GM21360 (cell line): ENCODE measurements at regions not wholly inside any gene's neighbourhood (a gene's known extent, or its start where the extent isn't known, plus 50 kb on each side); places are given as distances from the start of the nearest gene placed in this dataset.

Source experiments
- ATAC-seq: cut with Tn5 transposase; IDR thresholded peaks from one replicate; pipeline ENCODE4 v1.9.1; 2021; ENCODE audit warnings: mild to moderate bottlenecking, moderate library complexity; ENCODE audit not compliant: unreplicated experiment

DNA sequence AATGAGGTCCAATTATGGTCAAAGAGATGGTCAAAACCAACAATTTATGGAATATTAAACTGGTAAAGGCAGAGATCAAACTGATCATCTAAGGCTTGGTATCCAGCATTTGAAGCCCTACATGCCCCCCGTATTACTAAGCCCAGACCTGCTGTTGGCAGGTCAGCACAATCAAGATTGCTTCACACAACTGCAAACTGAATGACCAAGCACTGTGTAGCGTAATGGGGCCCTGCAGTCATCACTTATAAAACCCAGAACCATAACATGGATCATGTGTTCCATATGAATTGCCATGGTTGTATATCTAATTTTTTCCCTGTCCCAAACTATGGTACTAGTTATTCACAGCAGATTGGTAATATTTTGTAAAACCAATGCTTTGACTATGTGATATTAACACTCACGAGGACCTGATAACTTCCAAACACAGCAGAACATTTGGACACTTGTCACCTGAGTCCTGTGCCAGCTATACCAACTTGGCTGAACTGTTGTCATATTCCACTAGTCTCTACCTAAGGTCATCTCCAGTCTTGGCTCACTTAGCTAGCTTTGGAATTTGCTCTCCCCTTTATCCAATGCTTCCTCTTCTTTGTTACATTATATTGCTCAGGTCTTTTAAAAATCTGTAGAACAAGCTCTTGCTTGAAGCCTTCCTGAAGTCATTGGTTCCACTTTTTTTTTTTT, 81.7 kb upstream of the HMHB1 start:
- no peak for ATAC-seq

DNA sequence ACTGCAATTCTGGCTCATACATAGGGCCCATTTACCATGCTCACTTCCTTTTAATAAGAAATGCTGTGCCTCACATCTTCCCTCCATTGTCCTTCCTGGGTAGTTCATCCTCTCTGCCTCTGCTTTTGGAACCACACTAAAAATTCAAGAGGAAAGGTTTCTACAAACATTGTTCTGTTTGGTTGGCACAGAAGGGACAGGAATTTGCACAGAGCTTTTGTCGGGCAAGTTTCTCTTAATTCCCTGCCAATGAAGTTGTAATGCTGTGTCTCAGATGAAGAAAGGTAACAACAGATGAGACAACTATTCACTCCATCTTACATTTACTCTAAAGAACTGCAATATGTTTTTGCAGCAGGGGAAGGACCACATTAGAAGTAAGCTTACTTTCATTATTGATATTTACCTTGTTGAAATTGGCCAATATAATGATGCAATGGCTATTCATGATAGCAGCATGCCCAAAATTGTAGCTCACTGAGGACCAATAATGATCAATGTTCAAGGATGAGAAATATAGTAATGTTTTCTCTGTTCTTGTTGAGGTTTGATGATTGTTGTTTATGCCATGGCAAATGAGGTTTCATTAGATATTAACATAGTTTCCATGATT, 82.5 kb upstream of the HMHB1 start:
- ATAC-seq, result no peak

DNA sequence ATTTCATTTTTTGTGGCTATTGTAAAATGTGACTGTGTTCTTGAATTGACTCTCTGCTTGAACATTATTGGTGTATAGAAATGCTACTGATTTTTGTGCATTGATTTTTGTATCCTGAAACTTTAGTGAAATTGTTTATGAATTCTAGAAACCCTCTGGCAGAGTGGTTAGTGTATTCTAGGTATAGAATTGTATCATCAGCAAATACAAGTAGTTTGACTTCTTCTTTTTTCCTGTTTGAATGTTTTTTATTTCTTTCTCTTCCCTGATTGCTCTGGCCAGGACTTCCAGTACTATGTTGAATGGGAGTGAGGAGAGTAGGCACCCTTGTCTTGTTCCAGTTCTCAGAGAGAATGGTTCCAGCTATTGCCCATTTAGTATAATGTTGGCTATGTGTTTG, 88.8 kb upstream of the HMHB1 start:
- no peak for ATAC-seq

DNA sequence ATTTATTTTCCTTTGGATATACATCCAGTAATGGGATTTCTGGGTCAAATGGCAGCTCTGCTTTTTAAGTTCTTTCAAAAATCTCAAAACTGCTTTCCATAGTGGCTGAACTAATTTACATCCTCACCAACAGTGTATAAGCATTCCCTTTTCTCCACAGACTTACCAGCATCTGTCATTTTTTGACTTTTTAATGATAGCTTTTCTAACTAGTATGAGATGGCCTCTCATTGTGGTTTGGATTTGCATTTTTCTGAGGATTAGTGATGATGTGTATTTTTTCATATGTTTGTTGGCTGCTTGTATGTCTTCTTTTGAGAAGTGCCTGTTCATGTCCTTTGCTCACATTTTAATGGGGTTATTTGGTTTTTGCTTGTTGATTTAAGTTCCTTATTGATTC, 90.0 kb upstream of the HMHB1 start:
- no peak for ATAC-seq

DNA sequence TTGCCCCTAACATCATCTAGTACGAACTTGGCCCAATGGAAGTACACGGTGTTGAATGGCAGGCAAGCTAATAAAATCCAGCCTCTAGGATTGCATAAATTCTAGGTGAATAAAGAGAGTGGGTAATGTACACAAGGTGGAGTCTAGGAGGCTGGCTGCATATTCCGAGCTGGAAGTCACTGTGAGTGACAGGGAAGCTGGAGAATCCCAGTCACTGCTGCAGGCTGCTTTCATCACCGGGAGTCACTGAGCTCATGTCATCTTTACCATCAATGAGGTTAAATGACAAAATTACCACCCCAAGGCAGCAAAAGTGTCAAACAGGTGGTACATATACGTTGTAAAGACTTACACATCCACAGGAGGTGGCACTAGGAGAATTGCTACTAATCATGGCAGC, 91.3 kb upstream of the HMHB1 start:
- ATAC-seq, result no peak

DNA sequence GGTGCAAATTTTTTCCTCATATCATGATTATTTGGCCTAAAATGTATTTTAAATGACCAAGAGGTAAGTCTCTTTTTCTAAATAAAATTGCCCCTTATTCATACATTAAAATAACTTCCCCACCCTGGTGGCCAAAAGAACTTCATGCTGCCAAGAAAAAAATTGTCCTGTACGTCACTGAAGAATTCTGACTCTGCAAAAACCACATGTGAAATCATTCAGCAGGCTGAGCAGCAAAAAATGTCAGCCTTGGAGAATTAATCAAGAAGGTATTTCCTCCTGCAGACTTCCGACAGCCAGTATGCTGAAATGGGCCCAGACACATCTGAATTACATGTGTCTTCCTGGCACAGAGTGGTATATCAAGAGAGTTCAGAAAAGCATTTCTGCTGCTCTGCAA, 94.6 kb upstream of the HMHB1 start:
- no peak for ATAC-seq

DNA sequence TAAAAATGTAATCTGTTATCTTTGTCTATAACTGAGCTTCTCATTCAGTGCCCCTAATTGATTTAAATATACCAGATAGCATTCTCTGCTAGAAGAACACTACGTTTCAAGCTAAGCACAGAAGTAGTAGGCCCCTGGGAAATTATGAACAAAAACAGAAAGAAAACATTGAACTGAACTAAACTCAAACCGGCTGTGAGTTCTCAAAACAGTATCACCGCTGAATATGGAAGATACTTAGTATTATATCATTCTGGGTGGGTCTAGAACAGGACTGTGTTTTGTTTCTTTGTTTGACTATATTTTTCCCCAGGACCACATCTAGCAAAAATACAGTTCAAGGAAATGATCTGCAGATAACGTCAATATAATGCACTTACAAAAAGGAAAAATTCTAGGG, 95.1 kb upstream of the HMHB1 start:
- no peak for ATAC-seq

DNA sequence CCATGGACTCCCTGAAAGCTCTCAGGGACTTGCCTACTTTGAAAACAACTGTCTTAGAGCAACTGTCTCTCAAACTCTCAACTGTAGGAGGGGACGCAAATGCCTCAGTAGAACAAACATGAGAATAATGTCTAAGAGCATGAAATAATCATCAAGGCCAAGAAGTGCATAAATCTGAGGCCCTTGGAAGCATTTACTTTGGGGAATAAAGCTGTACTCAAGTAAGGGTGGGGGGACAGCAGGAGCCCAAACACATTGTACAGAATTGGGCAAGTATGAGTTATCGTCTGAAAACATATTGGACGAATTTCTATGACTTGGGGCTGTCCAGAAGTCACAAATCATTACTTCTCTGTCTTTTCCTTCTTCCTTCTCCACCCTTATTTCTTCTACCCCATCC, 96.3 kb upstream of the HMHB1 start:
- ATAC-seq, result no peak

DNA sequence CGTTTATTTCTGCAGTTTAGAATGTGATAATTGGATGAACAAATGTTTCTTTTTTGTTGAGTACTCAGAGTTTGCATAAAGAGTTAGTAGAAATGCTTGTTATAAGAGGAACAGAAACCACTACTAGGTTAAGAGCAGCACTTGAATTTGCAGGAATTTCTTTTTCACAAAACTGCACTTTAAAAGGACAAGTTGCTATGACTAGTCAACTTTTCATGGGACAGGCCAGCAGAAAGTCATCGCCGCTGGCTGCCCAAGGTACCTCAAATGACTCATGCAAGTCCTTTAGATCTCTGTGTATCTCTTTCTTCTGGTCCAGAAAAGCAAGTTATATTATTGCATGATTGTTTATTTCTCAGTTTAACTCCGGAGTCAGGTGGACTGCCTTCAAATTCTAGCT, 97.3 kb upstream of the HMHB1 start:
- ATAC-seq, result peak; percentile 66

DNA sequence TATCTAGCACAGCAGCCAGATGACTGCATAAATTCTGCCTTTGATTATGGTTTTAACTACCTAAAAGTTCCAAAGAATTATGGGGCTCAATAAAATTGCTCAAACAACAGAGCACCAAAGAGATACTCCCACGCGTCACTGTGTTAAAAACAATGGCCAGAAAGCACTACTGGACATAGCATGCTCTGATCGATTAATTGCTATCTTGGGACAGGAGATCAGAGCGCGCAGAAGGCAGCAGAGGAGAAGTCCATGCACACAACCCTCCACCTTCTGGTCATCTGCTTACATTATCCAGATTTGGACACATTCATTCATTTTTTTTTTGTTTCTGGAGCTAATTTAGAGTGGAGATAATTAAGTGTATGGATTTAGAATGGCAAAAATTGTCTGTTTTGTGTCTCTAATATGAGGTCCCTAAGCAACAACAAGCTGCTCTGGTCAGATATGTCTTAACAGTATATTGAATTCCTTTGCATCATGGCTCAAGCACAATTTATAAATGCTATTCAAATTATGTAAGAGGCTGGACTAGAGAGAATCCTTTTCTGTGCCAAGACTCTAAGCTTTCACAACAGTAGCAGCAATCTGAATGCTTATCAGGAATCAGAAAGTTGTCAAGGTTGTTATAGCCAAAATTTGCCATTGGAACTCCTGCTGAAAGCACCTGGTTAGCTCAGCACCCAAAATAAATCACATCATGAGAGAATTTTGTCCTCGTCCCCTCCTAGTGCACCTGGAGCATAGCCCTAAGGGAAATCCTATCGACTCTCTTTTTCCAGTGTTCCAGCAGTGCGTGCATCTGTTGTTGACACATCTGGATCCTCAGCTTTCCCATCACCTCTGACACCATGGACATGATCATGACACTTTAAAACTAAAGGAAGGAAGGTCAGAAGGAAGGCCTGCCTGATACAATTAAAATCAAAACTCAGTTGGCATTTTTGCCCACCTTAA, 98.6 kb upstream of the HMHB1 start:
- no peak for ATAC-seq

DNA sequence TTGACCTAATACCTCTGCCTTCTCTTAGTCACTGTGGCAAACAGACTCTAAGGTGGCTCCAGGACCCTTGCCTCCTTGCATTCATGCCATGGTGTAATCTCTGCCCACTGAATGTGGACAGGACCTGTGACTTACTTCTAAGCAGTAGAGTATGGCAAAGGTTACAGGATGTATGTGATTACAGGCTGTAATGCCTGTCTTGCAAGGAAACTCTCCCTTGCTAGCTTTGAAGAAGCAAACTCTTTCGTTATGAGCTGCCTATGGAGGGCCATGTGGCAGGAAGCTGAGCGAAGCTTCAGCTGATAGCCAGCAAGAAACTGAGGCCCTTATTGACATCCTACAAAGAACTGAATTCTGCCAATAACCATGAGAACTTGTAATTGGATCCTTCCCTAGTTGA, 103.3 kb upstream of the HMHB1 start:
- no peak for ATAC-seq

DNA sequence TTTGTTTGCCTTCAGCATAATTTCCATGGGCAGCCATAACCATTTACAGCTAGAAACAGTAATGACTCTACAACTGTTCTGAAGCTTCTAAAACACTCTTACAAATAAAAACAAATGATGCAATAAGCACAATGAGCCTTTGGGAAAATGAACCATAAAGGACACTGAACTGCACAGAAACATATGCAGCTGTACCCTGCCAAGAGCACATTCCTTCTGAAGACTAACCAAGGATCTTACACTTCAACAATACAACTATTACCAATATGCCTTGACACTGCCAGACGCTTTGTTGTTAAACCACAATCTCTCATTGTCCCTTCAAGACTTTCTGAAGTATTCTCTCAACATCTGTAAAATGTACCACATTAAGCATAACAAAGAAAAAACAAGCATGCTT, 104.2 kb upstream of the HMHB1 start:
- ATAC-seq, result no peak

DNA sequence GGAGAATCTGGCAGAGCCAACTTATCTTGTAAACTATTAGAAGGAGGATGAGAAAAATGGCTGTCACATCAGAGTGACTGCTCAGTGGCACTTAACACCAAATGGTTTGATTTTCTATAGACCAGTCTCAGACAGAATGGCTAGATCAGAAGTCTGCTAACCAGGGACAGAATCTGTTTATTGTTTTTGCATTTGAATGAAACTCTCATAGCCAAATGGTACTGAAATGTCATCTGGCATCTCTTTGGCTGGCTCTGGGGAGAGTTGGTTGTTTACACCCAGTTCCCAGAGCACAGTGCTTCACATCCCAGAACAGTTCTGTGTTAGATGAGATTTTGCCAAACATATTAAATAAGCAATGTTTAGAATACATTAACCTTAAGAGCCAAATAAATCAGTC, 106.6 kb upstream of the HMHB1 start:
- ATAC-seq, result no peak

DNA sequence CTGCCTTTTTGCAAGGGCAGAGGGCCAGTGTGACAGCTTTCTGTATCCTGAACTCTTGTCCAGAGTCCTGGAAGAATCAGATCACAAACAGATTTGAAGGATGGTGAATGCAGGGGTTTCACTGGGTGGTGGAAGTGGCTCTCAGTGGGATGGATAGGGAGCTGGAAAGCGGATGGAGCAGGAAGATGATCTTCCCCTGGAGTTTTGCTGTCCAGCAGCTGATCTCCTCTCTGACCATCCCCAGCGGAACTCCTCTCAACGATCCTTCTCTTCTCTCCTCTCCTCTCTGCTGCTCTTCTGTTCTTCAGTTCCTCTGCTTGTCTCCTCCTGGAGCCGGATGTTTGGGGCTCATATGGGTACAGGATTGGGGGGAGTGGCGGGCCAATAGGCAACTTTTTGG, 108.3 kb upstream of the HMHB1 start:
- ATAC-seq, result no peak

DNA sequence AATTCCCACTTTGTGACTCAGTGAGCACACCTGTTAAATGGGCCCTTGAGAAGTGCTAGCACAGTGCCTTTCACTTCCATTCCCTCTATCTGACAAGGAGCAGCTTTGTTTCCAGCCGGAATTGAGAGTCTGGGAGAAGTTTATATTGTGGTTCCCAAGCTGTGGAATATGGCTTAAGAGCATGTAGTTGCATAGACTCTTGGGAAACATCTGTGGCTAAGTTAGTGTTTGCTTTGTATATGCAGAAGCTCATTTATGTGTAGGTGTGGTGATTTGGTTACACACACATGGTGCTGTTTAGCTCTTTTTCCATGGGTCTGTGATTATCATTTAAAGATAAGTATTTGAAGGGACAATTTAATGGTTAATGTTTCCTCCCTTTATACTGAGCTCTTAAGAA, 110.5 kb upstream of the HMHB1 start:
- ATAC-seq, result no peak

DNA sequence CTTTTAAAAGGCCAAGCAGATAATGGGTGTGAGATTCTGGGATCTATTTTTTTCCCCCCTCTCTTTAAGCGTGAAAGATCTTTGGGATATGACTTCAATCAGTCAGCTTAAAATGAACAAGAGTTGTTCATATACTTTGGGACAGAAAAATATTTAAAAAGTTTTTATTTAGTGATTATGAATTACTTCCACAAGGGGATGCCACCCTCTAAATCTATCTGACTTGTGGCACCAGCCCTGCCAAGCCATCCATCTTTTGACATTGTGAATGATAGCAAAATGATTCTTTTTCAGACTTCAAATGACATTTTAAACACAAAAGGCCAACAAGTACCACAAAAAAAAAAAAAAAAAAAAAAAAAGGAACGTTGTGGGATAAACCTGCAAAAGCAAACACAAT, 111.0 kb upstream of the HMHB1 start:
- no peak for ATAC-seq

DNA sequence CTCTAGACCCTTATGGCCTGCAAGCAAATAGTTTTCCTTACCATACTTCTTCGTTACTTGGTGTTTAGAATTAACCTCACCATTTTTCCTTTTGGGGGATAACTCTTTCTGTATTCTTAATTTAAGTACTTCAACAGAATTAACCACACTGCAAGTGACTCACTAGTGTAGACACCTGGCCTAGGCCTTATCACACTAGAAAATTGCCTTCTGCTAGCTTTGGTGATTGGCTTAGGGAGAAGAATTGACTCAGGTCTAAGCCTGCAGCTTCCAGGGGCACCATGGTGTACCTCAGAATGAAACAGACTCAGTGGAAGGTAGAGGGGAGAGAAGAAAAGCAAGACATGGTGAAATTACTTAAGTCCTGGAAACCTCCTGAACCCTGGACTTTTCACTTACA, 112.8 kb upstream of the HMHB1 start:
- no peak for ATAC-seq

DNA sequence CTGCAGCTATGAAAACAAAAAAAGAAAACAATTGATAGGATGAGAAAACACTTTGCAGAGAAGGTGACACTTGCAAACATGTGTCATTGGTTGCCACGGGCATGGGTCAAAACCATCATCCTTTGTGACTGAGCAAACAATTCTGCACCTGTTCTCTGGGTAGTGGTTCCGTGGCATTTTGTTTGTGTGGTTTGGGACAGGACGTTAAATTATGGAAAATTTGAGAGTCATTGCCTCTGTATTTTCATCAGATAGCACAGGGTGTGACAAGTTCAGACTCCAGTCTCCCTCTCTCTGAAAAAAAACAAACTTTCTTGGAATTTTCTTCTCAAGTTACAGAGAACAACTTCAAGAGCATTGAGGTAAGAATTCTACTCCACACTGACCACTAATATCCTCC, 113.4 kb upstream of the HMHB1 start:
- ATAC-seq, result no peak

DNA sequence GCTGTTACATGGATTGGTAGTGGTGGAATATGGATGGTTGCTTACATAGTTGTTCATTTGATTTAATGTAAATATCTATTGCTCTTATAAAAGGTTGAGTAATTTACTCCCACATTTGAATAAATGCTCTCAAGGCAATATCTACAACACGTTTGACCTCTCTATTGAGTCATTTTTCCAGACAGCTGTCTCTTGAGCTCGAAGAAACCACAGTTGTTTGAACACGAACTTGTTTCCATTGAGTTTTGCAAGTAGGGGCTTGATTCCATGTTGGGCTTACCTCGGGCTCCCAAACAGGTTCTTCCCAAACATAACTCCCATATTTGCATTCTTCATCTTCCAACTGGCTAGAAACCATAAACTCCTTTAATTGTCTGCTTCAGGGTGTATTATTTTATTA, 115.0 kb upstream of the HMHB1 start:
- no peak for ATAC-seq

DNA sequence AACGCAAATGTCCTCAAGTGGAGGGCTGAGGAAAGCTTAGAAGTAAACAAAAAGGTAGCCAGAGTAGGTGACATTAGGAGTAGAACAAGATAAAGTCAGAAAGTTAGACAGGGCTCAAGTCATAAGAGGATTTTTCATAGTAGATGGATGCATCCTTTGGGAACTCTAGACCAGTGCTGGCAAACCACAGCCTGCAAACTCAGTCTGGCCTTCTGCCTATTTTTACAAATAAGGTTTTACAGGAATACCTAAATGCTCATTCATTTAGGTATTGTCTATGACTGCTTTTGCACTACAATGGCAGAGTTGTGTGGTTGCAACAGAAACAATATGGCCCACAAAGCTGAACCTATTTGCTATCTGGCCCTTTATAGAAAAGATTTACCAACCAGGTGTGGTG, 116.0 kb upstream of the HMHB1 start:
- no peak for ATAC-seq

DNA sequence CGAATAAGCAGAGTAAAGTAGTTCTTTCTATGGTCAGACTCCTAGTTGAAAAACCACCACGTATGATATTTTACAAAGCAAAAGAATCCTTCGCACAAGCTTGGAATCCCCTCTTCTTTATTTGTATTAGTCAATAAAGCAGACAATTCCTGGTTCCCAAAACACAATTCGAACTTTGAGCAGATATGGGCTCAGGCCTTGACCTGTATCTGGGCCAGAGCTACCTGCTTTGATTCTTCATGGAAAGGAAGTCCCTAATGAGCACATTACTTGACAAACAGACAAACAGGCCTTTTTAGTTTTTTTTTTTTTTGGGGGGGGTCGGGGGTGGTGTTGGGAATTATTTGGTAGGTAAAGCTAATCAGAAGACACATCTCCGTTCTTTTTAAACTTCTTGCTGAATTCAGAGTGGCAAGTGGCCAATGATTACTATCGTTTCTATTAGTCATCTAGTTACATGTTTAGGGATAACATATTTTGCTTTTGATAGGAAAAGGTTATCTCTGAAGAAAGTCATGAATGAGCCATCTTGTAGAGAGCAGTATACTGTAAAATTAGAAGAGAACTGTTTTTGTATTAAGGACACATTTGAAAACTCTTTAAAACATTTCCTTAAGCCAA, 116.6 kb upstream of the HMHB1 start:
- ATAC-seq, result no peak

DNA sequence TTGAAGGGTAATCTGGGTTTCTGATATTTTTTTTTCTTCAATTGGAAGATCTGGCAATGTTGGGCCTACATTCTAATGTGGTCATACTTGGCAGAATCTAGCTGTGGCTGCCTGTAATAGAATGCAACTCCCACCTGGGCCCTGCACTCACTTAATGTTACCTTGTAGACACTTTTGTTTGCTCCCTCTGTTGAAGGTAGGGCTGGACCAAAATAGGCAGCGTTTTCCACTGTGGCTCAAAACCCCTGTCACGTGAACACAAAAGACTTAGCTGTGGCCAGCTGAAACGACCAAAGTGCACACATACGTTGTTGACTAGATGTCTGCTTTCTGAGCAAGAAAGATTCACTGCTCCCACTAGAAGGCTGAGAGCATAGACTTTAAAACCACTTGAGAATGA, 117.6 kb upstream of the HMHB1 start:
- no peak for ATAC-seq
